ENCODE measurements at regions not wholly inside any gene's neighbourhood (a gene's known extent, or its start where the extent isn't known, plus 50 kb on each side); places are given as distances from the start of the nearest gene placed in this dataset.

DNA sequence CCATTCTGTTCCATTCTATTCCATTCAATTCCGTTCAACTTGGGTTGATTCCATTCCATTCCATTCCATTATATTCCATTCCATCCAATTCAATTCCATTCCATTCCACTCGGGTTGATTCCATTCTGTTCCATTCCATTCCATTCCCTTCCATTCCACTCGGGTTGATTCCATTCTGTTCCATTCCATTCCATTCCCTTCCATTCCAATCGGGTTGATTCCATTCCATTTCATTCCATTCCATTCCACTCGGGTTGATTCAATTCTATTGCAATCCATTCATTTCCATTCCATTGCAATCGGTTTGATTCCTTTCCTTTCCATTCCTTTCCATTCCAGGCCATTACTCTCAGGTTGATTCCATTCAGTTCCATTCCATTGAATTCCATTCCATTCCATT, 1138.4 kb downstream of the RPIA start:
- no peak for TF ChIP-seq CTCF (IDR thresholded peaks at IDR 0.05; ENCODE audit: low read length)
- no peak for TF ChIP-seq EZH2 (IDR thresholded peaks at IDR 0.05; ENCODE audit: borderline replicate concordance, low read length)
